AG09319 (cell line): ENCODE measurements at regions not wholly inside any gene's neighbourhood (a gene's known extent, or its start where the extent isn't known, plus 50 kb on each side); places are given as distances from the start of the nearest gene placed in this dataset.

Source experiments
- DNase-seq: peaks from one replicate; pipeline ENCODE4 v3.0.0-alpha.2; 2010; ENCODE audit warnings: low read depth; ENCODE audit errors: extremely low read depth
- CTCF ChIP-seq: IDR thresholded peaks from 2 replicates; pipeline ENCODE4 v1.5.1; 2011; ENCODE audit warnings: low read depth, mild to moderate bottlenecking, inconsistent platforms, low read length, moderate library complexity

DNA sequence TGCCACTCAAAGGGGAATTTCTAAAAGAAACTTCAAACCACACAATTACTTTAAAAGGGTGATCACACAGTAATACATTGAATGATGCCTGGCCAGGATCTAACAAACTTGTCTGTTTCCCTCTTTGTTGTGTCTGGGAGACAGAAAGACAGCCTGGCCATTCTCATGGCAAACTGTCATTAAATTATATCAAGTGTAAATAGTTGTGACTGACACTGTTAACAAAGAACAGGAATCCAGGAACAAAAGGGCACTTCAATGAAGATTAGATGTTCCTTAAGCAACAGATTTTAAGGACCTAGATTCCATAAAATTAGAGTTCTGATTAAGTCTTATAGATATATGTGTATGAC lies 383.6 kb downstream of the KCNJ2 start:
- DNase-seq: no peak
- TF ChIP-seq CTCF: no peak

GRCh38 chr17:70555723-70556122 lies 386.4 kb downstream of the KCNJ2 start:
- no peak for DNase-seq
- no peak for TF ChIP-seq CTCF

DNA sequence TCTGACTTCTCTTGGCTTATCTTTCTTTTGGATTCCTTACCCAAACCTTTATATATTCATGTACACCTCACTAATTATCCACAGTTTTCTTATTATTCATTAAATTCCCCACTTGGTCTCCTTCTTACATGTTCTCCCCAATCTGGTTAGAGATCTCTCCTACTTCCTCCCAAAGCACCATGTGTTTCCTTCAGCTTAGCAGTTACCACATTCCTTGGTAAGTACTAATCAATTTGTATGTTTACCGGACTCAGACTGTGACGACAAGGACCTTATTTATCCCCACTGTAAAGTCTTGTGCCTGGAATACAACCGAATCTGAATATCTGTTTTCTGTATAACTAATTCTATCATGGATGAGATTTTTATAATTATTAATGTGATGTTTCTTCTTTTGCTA lies 389.5 kb downstream of the KCNJ2 start:
- no peak for DNase-seq
- TF ChIP-seq CTCF: no peak

DNA sequence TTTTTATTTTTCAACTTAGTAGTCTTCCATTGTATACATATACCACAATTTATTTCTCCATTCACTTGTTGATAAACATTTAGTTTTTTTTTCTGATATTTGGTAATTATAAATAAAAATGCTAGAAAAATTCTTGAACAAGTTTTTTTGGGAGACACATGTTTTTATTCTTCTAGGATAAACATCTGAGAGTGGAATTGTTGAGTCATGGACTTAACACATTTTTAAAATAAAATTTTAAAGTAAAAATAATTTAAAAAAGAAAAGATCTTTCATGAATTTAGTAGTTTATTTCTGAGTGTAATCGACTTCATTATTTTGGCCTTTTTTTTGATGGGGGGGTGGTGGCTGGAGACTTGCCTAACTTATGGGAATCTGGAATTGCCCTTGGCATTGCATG lies 391.1 kb downstream of the KCNJ2 start:
- TF ChIP-seq CTCF: no peak
- DNase-seq: no peak

DNA sequence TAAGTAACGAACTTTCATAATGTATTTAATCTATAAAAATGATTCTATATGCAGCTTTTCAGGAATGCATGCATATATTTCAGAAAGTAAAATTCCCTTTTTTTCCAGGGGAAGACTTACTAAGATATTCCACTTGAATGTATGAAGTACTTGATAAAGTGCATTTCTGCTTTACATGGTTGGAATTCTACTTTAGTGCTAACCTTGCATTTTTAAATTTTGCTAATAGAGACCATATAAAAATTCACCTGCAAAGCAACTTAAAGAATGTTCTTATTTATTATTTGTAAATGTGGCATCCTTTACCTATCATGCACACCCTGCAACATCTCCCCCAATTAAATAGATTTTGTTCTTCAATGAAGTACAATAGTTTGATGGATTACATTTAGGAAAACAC lies 392.8 kb downstream of the KCNJ2 start:
- no peak for TF ChIP-seq CTCF
- no peak for DNase-seq

DNA sequence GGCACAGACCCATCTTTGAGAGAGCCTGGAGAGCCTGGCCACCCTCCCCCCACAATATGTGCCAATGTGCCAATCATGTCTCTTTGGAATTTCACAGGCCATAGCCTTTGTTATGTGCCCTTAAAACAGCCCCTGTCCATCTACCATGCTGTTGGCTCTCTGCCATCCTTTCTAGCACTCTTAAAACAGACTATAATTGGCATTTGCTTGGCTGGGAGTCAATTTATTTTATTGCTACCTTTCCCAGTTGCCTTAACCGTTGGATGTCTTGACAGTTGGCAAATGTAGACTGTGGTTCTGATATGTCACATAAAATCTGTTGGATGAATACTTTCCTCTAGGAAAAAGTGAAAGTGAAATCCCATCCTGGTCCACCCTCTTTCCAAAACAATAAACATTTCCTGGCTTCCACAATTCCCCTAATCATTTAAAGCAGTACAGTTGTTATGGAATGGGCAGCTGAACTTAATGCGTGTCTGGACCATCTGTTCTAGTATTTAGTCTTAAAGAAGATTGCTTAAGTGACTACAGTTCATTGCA lies 394.0 kb downstream of the KCNJ2 start:
- peak; percentile 74 for DNase-seq
- no peak for TF ChIP-seq CTCF

DNA sequence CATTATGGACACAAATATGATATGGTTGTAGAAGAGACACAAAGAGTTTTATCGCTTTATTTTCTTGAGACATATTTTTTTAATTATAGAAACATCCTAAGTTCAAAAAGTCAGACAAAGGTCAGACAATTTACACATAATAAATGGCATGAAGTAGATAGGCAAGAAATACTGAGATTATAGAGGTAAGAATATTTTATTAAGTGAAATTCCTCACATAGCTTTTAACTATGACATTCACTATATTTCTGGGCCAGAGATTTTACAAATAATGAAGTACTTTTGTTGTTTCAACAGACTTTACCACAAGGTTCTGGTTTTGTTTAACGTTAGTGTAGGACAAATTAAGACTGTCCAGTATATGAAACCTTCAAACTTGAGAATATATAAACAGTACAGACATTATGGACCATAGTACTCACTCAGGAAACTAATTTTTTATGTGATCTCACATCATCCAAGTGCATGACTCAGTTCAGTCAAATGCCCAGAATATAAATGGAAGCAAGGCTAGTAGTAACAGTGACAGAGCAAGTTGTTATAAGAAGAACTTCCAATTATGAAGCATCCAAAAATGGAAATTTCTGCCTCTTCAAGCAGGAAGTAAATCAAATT lies 394.8 kb downstream of the KCNJ2 start:
- no peak for TF ChIP-seq CTCF
- DNase-seq: peak; percentile 12
